ENCODE measurements at regions not wholly inside any gene's neighbourhood (a gene's known extent, or its start where the extent isn't known, plus 50 kb on each side); places are given as distances from the start of the nearest gene placed in this dataset.

GRCh38 chr4:19254486-19254885, 997.2 kb upstream of the SLIT2 start:
- TF ChIP-seq CHD2 (IDR thresholded peaks at IDR 0.05; ENCODE audit: low read length, partially characterized antibody) (no peak), TAF1 (IDR thresholded peaks at IDR 0.05; ENCODE audit: borderline replicate concordance, low read depth, low read length) (no peak), PBX3 (IDR thresholded peaks at IDR 0.05) (no peak), CTCF (IDR thresholded peaks at IDR 0.05) (no peak), POLR2AphosphoS5 (IDR thresholded peaks at IDR 0.05; ENCODE audit: low read depth, low read length) (no peak), JUND (IDR thresholded peaks at IDR 0.05) (no peak), RFX5 (IDR thresholded peaks at IDR 0.05; ENCODE audit: low read length) (no peak)

Measured in SK-N-SH (cell line).